GM18870 (cell line): ENCODE measurements at regions not wholly inside any gene's neighbourhood (a gene's known extent, or its start where the extent isn't known, plus 50 kb on each side); places are given as distances from the start of the nearest gene placed in this dataset.

Experiments used
- ATAC-seq: cut with Tn5 transposase; IDR thresholded peaks from one replicate; pipeline ENCODE4 v1.9.1; 2021; ENCODE audit warnings: moderate library complexity; ENCODE audit not compliant: unreplicated experiment

DNA sequence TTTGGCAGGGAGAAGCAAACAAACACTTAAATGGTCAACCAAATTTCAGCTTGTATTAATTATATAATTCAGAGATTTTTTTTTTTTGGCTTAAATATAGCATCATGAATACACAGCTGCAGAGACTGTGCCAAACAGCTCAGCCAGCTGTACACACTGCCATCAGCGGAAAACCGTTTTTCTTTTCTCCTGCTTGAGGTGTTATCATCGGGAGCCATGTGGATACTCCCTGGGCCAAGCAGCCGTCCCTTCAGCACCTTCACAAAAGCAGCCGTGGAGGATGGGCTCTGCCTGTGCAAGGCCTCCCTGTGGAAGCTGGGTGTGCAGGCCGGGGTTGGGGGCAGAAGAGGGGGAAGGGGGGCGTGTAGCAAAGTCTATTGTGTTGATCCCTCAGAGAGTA lies 85.0 kb downstream of the NUF2 start:
- no peak for ATAC-seq

DNA sequence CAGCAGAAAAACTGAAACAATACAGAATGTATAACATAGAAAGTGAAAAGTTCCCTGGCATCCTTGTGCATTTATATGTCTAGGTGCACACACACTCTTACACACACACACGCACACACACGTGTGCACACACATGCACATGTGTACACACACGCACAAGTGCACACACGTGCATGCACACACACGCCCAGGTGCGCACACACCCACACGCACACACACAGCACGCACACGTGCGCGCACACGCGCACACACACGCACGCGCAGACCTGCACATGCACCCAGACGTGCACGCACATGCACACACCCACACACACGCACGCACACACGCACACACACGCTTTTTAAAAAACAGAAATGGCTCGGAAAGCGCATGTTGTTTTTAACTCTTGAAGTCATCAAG lies 86.5 kb downstream of the NUF2 start:
- no peak for ATAC-seq

DNA sequence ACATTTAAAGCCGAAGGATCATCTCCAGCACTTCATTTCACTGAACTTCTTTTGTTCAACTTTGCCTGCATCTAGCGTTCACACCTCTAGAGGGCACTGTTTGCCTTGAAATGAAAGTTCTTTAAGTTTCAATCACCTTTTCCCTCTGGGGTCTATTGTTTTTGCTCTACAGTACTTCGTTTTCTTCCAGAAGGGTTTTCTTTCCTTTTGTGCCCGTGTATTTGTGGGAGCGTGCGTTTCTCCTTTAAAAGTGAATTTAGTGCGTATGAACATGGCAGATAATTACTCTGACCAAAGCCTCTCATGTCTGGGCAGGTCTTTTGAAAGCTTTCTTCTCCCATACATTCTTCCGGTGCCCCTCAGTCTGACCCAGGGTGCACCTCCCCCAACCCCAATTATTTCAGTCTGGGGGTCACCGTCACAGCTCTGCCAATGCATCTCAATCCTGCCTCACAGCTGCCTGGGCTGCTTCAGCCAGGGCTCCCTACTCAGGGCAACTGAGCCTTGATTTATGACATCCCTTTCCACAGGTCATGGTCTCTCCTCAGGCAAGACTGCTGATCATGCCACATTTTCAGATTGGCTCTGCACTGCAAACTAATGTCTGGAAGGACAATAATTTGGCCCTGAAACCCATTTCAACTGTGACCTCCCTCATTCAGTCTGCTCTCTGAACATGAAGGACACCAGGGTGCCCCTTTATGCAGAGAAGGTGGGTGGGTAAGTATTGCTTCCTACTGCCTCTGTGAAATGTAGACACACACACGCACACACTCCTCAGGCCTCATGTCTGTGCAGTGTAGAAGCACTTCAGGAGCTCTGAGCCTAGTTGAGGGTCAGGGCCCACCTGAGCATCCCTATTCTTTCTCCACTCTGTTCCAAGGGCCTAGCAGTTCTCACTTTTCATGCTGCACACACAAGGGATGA lies 88.6 kb downstream of the NUF2 start:
- no peak for ATAC-seq

DNA sequence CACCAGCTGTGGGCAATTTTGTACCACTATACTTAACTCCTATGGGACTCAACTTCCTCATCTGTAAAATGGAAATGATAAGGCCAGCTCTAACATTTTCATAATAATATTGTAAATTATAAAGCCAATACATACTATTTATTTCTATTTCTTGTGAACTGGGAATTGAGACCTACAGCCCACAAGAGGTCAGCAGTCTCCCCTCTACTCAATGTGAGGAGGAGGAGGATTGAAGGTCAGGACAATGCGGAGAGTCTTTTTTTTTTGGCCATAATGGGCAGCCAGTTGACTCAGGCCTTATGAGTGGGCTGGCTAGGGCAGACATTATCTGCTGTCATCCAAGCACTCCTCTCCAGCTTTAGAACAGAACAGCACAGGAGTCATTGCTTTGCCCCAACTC lies 90.5 kb downstream of the NUF2 start:
- ATAC-seq: no peak

DNA sequence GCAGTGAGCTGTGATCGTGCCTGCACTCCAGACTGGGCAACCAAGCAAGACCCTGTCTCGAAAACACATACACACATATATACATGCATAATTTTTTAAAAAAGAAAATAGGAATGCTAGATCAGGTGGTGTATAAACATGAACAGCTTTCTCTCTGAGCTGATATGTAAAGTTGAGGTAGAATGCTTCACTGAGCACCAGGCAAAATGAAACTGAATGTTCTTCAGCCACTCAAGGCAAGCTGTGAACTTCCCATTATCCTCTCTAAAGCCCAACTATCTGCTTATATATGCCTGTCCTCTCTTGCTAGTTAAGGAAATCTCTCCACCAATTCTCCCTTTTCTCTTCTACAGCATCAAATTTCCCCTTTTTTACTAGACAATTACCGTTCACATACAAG lies 93.0 kb downstream of the NUF2 start:
- ATAC-seq: peak; percentile 95

DNA sequence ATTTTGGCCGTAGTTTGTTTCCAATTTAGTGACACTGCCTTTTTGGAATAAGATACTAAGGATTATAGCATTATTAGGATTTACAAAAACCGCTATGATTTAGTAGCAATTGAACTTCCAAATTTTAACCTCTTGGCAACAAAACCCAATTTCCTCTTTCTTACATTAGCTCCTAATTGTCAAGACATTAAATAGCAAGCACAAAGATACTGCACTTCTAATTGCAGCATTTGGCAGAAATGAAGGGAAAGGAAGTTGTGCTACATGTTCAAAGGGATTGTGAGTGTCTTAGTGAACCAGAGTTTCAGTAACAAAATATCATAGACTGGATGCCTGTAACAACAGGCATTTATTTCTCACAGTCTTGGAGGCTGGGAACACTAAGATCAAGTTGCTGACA lies 99.9 kb downstream of the NUF2 start:
- ATAC-seq: no peak

DNA sequence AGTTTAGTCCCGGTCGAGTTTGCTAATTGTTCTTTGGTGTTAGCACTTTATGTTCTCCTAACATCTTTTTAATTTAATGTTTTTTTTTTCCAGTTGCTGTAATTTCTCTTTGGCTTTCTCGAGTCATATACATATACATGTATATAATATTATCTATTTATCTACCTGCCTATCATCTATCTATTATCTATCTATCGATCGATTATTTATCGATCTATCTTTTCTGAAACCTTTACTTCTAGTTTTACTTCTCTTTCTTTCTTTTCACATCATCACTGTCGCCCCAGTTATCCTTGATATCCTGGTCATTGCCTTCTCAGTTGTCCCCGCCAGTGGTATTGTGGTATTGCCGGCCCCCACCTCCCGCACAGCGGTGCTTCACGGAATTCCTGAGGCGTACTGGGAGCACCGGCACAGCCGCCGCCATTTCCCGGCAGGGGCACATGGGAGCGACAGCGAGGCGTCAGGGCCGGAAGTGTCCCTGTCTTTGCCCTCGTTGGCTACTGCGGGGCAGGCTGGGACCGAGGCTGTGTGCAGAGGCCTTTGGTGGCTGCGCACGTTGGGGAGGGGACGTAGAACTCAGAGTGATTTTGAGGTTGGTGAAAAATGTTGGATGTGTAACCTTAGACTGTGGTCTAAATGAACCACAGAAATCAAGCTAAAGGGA lies 101.1 kb downstream of the NUF2 start:
- no peak for ATAC-seq

DNA sequence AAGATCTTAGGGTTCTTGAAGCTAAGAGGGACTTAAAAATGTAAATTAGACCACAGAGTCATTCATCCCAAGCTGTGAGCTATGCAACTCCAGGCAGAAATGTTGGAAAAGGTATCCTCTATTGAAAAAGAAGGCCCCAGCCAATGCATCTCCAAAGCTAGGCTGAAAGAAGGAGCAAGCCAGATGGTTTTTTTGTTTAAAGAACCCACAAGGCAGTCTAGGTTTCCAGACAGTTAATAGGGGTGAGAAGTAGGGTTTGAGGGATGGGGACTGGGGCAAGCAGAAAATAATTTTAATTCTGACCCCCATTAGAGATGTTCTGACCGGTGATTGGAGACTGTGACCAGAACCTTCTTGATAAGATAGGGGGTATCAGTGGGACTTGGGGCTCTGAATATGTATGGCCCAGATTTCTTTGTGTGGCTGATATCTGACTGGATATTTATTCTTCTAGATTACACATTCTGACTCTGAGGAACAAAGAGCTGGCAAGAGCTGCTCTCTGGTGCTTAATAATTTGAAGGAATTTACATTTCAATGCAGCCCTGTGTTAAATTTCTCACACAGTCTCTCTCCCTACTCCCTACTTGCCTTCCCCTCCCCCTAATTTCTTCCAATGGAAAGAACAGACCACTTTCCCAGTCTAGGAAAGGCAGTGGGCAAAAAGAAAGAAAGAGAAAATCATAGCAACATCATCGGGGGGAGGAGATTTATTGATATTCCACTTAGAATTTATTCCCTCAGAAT lies 104.9 kb downstream of the NUF2 start:
- no peak for ATAC-seq

DNA sequence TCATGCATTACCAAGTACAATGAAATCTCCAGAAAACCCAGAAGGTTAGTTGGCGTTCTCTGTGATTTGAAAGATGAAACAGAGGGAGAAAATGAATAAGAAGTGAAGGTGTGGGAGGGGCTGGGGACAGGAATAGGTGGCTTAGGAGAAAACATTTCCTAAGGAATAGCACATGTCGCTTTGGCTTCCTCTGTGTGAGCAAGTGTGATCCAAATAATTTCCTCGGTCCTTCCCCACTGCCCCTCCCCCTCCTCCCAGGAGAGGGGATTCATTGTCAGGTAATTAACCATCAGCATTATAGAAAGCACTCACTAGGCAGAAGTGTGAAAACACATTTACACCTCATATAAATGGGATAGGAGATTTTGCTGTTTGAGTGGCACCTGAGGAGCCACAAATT lies 105.5 kb downstream of the NUF2 start:
- no peak for ATAC-seq

DNA sequence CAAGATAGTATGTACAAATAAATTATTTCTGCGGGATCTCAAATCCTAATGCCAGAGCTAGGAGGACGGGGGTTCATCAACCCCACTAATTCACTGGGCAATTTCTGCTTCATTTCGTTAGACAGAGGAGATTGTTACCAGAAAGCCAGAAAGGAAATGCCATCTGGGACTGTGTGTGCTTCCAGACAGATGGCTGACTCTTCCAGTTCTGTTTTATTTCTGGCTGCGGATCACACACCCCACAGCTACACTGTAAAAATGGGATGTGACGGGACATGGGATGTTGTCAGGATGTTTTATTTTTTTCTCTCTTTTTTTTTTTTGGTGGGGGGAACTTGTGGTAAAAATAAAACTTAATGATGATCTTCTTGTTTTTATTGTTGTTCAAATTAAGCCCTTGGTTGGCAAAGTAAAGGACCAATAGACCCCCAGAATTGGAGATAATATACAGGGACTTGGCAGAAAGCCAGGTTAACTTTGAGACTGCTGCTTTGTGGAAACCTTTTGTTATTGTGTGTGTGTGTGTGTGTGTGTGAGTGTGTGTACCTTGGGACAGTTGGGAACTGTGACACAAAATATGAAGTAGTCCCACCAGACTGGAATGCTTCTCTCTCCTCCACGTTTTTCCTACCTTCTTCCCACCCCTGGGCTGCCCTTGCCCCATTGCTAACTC lies 114.5 kb downstream of the NUF2 start:
- no peak for ATAC-seq

DNA sequence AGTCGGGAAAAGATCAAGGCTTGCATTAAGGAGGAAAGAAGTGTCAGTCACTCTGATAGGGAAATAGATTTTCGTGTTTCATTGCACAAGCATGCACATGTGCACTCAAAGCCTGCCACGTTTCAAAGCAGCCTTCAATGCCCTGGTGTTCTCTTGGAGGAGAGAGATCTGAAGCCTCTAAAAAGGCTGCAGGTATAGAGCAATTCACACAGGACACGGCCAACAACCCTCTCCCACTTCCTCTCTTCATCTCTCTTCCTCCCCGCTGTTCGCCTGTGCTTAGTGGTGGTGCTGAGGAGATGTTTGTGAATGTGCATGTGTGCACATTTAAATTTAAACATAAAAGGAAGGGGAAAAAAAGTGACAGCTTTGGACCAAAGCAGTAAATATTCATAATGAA lies 117.7 kb downstream of the NUF2 start:
- ATAC-seq: no peak

DNA sequence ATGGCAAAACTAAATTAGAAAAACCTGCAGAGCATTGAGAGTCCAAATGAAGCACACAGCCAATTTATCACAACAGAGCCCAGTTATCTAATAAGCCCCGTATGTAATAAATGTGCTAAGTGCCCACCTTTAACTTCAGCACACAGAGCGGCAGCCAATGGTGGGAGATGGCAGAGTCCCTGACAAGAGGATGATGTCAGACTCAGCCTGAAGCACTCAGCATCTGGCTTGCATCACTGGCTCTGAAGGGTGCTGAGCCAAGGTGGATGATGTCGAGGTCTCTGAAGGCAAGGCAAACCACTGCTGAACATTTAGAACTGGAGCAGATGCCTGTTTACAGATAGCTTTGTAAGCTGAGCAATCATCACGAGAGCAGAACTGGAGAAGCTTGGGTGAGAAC lies 118.3 kb downstream of the NUF2 start:
- ATAC-seq: no peak

DNA sequence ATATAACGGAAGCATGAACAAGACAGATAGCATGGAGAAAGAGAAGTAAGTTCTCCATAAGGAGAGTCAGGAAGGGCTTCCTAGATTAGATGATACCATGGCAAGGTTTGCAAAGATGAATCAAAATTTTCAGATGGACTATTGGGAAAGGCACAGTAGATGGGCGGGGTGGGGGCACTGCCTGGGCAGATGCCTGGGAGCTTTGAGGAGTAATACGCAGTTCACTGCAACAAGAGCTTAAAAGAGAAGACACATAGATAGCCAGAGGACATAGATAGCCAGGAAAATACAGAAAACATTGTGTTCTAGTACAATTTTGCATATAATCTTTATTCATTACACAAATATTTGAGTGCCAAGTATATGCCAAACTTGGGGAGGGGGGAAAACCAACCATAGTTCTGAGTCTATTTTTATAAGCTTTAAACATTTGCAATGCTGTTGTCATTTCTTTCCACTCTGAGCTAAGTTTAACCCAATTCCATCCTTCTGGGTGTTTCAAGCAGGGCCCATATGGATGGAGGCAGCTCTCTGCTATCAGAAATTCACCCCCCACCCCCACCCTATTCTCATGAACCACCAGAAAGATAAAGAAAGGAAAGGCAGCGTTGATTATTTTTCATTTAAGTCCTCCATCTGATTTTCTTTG lies 120.6 kb downstream of the NUF2 start:
- ATAC-seq: no peak

DNA sequence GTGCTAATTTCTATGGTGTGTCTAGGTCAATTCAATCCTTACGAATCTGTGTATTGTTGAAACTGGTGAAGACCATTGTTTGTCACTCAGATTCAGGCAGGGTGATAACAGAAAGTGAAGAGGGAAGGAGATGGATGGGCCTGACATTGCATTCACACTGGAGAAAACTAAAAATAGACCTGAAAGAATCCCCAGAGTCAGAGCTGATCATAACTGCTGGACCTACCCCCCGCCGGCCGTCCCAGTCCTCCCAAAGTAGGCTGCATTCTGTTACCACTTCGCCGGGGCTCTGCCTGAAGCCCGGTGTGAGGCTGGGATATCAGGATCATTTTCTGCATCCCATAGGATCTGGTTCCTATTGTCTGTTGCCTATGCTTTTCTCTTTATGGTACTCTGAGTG lies 121.1 kb downstream of the NUF2 start:
- no peak for ATAC-seq

DNA sequence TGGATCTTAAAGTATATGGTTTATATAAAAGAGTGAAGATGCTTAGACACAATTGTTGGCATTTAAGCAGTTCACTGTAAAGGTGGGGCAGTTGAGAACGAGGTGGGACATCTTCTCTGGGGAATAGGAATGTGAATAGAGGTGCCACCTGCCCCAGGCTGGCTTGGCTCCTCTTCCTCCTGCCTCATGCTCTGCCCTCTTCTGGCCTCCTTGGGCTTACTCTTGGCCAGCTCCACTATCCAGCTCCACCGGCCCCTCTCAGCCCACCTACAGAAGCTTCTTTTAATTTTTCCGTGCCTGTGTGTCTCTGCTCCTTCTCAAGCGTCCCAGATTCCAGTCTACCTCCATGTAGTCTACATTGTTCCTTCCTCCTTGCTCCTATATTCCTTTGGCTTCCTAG lies 122.1 kb downstream of the NUF2 start:
- no peak for ATAC-seq

DNA sequence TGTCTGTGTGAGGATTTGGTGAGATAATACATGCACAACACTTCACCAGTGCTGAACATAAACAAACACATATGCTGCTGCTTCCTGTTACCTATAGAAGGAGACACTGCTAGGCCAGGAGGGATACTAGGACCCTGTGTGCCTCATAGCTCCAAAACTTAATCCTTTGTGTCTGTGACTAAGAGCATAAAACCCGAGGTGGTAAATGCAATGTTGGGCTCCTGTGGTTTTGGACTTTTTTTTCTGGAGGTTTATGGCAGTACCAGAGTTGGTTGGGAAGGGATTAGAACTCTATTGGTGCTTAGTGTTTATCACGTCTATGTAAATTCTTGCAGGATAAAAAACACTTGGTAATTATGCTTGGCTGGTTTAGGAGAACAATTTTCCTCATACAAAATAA lies 122.9 kb downstream of the NUF2 start:
- no peak for ATAC-seq

DNA sequence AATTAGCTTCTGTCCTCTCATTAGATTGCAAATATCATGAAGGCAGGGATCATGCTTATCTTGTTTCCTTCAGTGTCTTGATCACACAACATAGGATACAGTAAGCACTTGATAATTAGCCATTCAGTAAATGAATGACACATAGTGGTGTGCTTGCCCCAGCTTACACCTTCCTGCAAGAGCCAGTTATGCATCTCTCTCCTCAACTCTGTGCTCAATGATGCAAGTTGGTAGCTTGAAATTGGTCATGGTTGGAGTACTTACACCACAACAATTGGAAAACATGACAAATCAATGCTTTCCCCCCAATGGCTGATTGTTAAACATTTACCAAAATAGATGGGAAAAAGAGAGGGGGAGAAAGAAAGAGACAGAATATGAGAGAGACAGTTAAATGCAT lies 129.2 kb downstream of the NUF2 start:
- ATAC-seq: no peak

DNA sequence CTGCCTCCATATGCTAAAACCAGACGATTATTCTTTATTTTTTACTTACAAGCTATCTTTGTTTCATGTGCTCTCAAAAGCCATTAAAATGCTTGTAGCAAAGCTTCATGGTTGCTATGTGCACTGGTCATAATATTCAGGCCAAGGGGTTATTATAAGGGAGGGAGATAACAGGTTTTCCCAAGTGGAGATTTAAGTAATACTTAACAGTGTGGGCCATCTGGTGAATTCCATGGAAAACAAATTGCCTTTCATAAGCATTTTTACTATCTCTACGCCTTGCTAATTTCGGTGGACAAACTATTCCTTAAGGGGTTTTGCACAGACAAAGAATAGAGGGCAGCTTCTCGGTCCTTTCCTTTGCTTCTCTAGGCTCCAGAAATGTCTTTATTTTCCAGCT lies 137.8 kb downstream of the NUF2 start:
- ATAC-seq: no peak

DNA sequence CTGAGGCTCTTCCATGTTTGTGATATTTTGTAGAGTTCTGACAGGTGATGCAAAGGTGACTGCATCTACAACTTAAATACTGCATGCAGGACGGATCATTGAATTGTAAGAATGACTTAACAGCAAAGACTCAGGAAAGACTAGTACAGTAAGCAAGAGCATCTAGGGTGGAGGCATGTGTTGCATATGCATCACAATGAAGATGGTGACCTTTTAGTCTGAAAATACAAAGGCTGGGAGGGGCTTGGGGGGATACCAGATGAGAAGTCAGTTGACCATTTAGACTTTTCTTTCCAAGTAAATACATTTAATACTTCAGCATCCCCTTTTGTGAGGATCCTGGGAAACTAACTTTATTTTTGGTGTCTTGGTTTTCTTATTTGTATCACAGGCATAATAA lies 145.5 kb downstream of the NUF2 start:
- ATAC-seq: no peak

DNA sequence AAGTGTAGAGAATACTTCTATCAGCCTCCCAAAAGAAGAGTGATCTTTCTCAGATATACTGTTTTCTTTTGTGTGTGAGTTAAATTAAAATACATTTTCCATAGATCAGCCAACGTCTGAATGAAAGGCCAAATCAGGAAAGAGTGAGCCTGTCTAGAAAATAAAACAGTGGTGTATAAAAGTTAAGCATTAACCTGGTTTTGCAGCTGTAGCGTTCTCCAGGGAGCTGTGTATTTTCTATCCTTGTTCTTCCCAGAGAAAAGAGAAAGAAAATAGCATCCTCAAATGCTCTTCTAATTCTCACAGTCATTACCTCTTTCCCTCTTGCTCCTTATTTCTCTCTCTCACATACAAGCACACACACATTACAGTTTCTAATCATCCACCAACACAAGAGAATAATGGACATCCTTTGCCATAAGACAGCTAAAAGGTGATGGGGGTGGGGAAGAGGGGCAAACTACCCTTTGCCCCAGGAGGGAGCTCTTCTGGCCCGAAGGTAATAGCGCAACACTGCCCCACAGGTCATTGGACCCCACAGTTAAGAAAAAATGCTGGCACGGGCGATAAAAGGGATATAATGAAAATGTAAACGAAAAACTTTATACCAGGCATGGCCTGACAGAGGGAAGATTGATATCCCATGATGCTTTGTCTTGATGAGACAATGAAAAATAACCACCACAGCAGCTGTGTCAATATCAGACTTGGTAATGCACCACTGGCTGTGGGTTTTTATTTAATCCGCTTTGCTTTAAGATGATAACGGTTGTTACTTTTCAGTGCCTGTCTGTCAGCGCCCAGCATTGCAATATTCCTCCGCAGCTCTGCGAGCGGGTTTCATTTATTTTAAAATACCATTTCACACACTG lies 150.3 kb downstream of the NUF2 start:
- no peak for ATAC-seq
